ENCODE measurements at regions not wholly inside any gene's neighbourhood (a gene's known extent, or its start where the extent isn't known, plus 50 kb on each side); places are given as distances from the start of the nearest gene placed in this dataset.

GRCh38 chr14:65312859-65313258 lies 99.7 kb upstream of the FUT8 start:
- no peaks in the 10 kb centered on the region for H3K9me3 Mint-ChIP-seq (ENCODE audit: low read depth)
- no peak overlapping the region for H3K4me3 Mint-ChIP-seq (ENCODE audit: low read depth)
- H3K27me3 Mint-ChIP-seq = peaks cover 7% of the 10 kb centered on the region
- H3K36me3 Mint-ChIP-seq (ENCODE audit: insufficient read depth) = no peaks in the 10 kb centered on the region
- no peak for TF ChIP-seq CTCF (IDR thresholded peaks at IDR 0.05; ENCODE audit: unreplicated experiment)
- DNase-seq (ENCODE audit: low spot score, unreplicated experiment) = no peak
- H3K27ac Mint-ChIP-seq = no peak overlapping the region
- H3K4me1 Mint-ChIP-seq (ENCODE audit: low read depth) = no peaks in the 10 kb centered on the region

DNA sequence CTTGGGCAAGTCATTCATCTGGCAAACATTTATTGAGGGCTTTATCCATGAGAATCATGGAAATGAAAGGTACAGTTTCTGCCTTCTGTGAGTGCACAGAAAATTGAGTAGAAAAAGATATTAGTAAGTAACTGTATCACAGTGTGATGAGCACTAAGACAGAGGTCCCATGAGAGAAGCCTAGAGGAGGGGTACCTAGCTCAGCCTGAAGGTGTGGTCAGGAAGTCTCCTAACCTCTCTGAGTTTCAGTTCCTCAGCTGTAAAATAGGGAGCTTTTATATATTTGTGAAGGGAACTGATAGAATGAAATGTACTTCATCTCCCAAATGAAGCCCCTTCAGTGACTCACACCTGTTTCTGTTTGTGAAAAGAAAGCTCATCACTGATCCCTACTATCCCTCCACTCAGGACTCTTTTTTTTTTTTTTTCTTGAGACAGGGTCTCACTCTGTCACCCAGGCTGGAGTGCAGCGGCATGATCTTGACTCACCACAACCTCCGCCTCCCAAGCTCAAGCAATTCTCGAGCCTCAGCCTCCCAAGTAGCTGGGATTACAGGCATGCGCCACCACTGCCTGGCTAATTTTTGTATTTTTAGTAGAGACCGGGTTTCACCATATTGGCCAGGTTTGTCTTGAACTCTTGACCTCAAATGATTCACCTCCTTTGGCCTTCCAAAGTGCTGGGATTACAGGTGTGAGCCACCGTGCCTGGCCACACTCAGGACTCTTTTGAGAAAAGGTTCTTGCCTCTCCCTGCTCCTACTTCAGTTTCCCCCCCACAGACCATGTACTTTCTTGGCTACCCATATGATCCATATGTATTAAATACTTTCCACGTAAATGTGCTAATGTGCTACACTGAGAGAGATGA lies 93.7 kb upstream of the FUT8 start:
- peaks cover 18% of the 10 kb centered on the region for H3K4me1 Mint-ChIP-seq (ENCODE audit: low read depth)
- no peaks in the 10 kb centered on the region for H3K9me3 Mint-ChIP-seq (ENCODE audit: low read depth)
- no peak overlapping the region for H3K27ac Mint-ChIP-seq
- no peaks in the 10 kb centered on the region for H3K36me3 Mint-ChIP-seq (ENCODE audit: insufficient read depth)
- H3K27me3 Mint-ChIP-seq = peaks cover 17% of the 10 kb centered on the region
- no peak for DNase-seq (ENCODE audit: low spot score, unreplicated experiment)
- no peak for TF ChIP-seq CTCF (IDR thresholded peaks at IDR 0.05; ENCODE audit: unreplicated experiment)
- H3K4me3 Mint-ChIP-seq (ENCODE audit: low read depth) = no peak overlapping the region

- H3K36me3 Mint-ChIP-seq (ENCODE audit: insufficient read depth) = no peaks in the 10 kb centered on the region
- no peak overlapping the region for H3K4me3 Mint-ChIP-seq (ENCODE audit: low read depth)
- peaks cover 17% of the 10 kb centered on the region for H3K27me3 Mint-ChIP-seq
- no peaks in the 10 kb centered on the region for H3K9me3 Mint-ChIP-seq (ENCODE audit: low read depth)
- TF ChIP-seq CTCF (IDR thresholded peaks at IDR 0.05; ENCODE audit: unreplicated experiment) = no peak
- no peak for DNase-seq (ENCODE audit: low spot score, unreplicated experiment)
- no peak overlapping the region for H3K27ac Mint-ChIP-seq
- peaks cover 19% of the 10 kb centered on the region for H3K4me1 Mint-ChIP-seq (ENCODE audit: low read depth)
Observed at GRCh38 chr14:65320661-65321308, 91.7 kb upstream of the FUT8 start.

DNA sequence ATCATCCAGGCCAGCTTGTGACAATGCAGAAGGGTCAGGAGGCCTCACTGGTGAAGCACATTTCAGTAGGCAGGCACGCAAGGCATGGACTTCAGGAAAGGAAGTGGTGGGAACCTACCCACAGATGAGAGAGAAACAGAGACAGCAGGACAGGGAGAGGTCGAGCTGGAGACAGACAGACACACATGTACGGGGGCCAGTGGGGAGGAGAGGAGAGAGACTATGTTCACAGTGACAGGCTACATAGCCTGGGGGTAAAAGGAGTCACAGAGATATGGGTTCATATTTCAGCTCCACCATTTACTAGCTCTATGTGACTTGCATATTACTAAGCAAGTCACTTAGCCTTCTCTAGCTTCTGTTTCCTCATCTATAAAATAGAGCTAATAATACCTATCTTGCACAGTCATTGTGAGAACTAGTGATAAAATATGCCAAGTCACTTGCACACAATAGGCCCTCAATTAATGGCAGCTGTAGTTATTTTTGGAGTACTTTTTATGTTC lies 91.1 kb upstream of the FUT8 start:
- no peak for TF ChIP-seq CTCF (IDR thresholded peaks at IDR 0.05; ENCODE audit: unreplicated experiment)
- DNase-seq (ENCODE audit: low spot score, unreplicated experiment) = no peak
- no peaks in the 10 kb centered on the region for H3K9me3 Mint-ChIP-seq (ENCODE audit: low read depth)
- H3K27me3 Mint-ChIP-seq = peaks cover 17% of the 10 kb centered on the region
- no peaks in the 10 kb centered on the region for H3K36me3 Mint-ChIP-seq (ENCODE audit: insufficient read depth)
- no peak overlapping the region for H3K4me3 Mint-ChIP-seq (ENCODE audit: low read depth)
- H3K4me1 Mint-ChIP-seq (ENCODE audit: low read depth) = peaks cover 19% of the 10 kb centered on the region
- no peak overlapping the region for H3K27ac Mint-ChIP-seq

DNA sequence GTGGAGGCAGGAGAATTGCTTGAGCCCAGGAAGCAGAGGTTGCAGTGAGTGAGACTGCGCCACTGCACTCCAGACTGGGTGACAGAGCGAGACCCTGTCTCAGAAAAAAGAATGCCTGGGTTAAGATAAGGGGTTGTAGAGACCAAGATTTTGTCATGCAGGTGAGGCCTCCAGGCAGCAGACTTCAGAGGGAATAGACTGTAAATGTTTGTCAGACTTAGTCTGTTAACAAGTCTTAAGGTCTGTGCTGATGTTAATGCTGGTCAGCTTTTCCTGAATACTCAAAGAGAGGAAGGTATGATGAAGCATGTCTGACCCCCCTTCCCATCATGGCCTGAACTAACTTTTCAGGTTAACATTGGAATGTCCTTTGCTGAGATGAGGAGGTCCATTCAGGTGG lies 83.0 kb upstream of the FUT8 start:
- no peaks in the 10 kb centered on the region for H3K9me3 Mint-ChIP-seq (ENCODE audit: low read depth)
- no peak for TF ChIP-seq CTCF (IDR thresholded peaks at IDR 0.05; ENCODE audit: unreplicated experiment)

More for the DNA sequence above, 83.0 kb upstream of the FUT8 start:
- Mint-ChIP-seq H3K4me1 (ENCODE audit: low read depth) (peaks cover 20% of the 10 kb centered on the region), H3K27me3 (peaks cover 28% of the 10 kb centered on the region), H3K36me3 (ENCODE audit: insufficient read depth) (no peaks in the 10 kb centered on the region), H3K27ac (no peak overlapping the region), H3K4me3 (ENCODE audit: low read depth) (no peak overlapping the region)
- no peak for DNase-seq (ENCODE audit: low spot score, unreplicated experiment)

Data from progenitor cell of endocrine pancreas (in vitro differentiated cells).